Activated T-cell treated with anti-CD3 and anti-CD28 coated beads, Interleukin-2, amount 50 U/mL, for 72 hours (primary cell): ENCODE measurements at regions not wholly inside any gene's neighbourhood (a gene's known extent, or its start where the extent isn't known, plus 50 kb on each side); places are given as distances from the start of the nearest gene placed in this dataset.

ENCODE experiments used
- ATAC-seq, 2 donors: fragments of 150-1000 bp; cut with Tn5 transposase; replicated peaks in 1 of 2; 2 replicates each; pipeline ENCODE4 v1.10.0; 2021; ENCODE audit warnings: moderate library complexity in 2 of 2, mild to moderate bottlenecking in 1 of 2
- DNase-seq, 2 donors: peaks; one replicate each; pipeline ENCODE4 v3.0.0; 2021 to 2022; ENCODE audit warnings: mixed read lengths in 1 of 2
- H3K27ac Mint-ChIP-seq: one replicate; pipeline ENCODE4 v1.8.0; 2022; ENCODE audit warnings: mild to moderate bottlenecking, moderate library complexity, mixed read lengths
- H3K27me3 Mint-ChIP-seq: one replicate; pipeline ENCODE4 v1.8.0; 2022; ENCODE audit warnings: low read depth, mixed read lengths
- H3K36me3 Mint-ChIP-seq, 2 donors: one replicate each; pipeline ENCODE4 v1.8.0; 2022; ENCODE audit warnings: mixed read lengths in 2 of 2, mild to moderate bottlenecking in 1 of 2; ENCODE audit not compliant: insufficient read depth in 2 of 2
- H3K4me1 Mint-ChIP-seq: one replicate; pipeline ENCODE4 v1.8.0; 2022; ENCODE audit warnings: low read depth, mixed read lengths
- H3K4me3 Mint-ChIP-seq, 2 donors: one replicate each; pipeline ENCODE4 v1.8.0; 2022; ENCODE audit warnings: mild to moderate bottlenecking in 2 of 2, mixed read lengths in 2 of 2, moderate library complexity in 2 of 2
- H3K9me3 Mint-ChIP-seq, 2 donors: one replicate each; pipeline ENCODE4 v1.8.0; 2022; ENCODE audit warnings: mixed read lengths in 2 of 2

DNA sequence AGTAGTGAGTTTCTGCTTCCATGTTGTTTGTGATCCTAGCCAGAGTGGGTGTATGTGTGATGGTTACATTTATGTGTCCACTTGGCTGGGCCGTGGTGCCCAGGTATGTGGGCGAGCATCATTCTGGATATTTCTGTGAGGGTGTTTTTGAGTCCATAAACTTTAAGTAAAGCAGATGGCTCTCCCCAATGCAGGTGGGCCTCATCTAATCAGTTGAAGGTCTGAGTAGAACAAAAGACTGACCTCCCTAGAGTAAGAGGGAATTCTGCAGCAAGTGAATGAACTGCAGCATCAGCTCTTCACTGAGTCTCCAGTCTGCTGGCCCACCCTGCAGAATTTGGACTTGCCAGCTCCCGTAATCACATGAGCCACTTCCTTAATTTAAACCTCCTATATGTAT is 571.9 kb downstream of the ACTR3B start:
- Mint-ChIP-seq H3K4me1 (no peaks in the 10 kb centered on the region), H3K27me3 (no peaks in the 10 kb centered on the region), H3K4me3 (no peak overlapping the region), H3K9me3 (peaks cover 4 to 16% of the 10 kb centered on the region in 2 donors), H3K27ac (no peak overlapping the region), H3K36me3 (peaks cover 0 to 7% of the 10 kb centered on the region in 2 donors)
- DNase-seq (no peak), ATAC-seq (no peak)

DNA sequence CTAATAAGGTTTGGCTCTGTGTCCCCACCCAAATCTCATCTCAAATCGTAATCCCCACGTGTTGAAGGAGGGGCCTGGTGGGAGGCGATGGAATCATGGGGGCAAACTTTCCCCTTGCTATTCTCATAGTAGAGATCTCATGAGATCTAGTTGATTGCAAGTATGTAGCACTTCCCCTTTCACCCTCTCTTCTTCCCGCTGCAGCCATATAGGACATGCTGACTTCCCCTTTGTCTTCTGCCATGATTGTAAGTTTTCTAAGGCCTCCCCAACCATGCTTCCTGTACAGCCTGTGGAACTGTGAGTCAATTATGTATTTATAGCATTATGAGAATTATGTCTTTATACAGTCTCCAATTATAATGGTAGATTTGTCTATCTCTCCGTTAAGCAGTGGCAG is 594.5 kb downstream of the ACTR3B start:
- H3K27me3 Mint-ChIP-seq, result no peaks in the 10 kb centered on the region
- no peak for ATAC-seq
- H3K4me3 Mint-ChIP-seq, result no peak overlapping the region
- H3K9me3 Mint-ChIP-seq, result peaks cover 3 to 6% of the 10 kb centered on the region in 2 donors
- H3K36me3 Mint-ChIP-seq, result no peaks in the 10 kb centered on the region
- DNase-seq, result no peak
- H3K4me1 Mint-ChIP-seq, result no peaks in the 10 kb centered on the region
- no peak overlapping the region for H3K27ac Mint-ChIP-seq

DNA sequence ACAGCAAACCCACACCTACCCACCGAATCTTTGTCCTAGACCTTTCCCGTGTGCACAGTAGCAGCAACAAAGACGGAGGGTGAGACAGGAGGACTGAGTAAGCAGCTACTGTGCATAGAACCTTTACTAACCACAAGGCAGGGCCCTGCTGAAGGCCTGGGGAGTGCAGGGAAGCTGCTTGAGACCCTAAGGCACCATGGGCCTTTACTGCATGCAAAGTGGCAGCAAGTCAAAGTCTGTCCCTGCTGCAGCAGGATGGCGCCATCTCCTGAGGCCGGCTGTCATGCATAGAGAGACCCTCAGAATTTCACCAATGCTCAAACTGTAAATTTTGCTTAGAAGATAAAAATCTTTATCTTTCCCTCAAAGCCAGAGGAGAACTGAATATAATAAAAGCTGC is 610.5 kb downstream of the ACTR3B start:
- no peak for ATAC-seq
- no peak overlapping the region for H3K4me3 Mint-ChIP-seq
- no peaks in the 10 kb centered on the region for H3K4me1 Mint-ChIP-seq
- H3K36me3 Mint-ChIP-seq, result peaks cover 3 to 10% of the 10 kb centered on the region in 2 donors
- H3K27ac Mint-ChIP-seq, result no peak overlapping the region
- no peaks in the 10 kb centered on the region for H3K27me3 Mint-ChIP-seq
- peaks cover 10 to 12% of the 10 kb centered on the region in 2 donors for H3K9me3 Mint-ChIP-seq
- no peak for DNase-seq

DNA sequence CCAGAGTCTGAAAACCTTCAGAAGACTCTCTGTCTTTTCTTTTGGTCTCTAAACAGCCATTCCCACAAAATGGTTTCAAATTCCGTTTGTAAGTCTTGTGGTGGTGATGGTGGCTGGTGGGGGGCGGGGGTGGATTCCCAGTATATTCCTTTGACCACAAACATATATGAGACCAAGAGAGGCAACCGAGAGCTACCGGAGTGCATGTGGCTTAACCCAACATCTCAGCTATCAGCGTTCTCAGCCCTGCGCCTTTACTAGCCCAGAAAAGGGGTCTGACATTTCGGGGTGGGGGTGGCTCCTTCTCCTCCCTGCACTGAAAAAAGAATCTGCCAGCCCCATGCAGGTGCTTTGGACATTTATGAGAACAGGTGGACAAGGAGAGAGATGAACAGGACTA is 621.1 kb downstream of the ACTR3B start:
- DNase-seq (no peak), ATAC-seq (no peak)
- Mint-ChIP-seq H3K36me3 (no peaks in the 10 kb centered on the region), H3K9me3 (peaks cover 2% of the 10 kb centered on the region in 2 donors), H3K27me3 (no peaks in the 10 kb centered on the region), H3K4me3 (no peak overlapping the region), H3K4me1 (no peaks in the 10 kb centered on the region), H3K27ac (no peak overlapping the region)

DNA sequence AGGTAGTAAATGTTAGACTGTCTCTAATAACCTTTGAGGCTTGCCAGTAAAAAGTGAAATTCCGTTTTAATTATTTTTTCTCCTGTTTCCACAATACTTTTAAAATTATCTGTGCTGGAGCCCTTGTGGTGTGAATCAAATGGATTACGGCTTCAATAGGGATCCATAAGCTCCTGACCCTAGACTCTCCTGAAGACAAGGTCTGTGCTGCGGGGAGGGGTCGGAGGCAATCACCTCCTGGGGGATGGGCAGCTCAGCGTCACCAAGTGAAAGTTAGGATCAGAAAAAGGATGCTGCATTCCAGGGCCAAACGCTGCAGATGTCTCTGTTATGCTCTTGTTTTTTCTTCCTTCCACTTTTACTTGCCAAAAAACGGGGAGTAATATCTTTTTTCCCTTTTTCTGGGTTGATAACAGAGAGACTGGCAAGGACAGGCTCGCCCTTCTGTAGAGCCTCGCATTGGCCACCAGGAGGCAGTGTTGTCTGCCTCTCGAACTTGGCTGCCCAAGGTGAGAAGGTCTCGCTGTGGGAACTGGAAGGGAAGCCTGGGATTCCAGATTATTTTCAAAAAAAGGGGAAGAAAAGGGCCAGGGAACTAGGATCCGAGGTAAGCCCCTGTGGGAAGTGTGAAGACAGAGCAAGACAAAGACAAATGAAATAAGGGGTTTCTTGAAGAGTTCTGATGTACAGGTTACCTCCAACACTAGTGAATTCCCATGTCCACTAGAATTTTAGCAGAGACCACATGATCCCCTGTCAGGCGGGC is 621.9 kb downstream of the ACTR3B start:
- Mint-ChIP-seq H3K4me1 (no peaks in the 10 kb centered on the region), H3K9me3 (peaks cover 2 to 4% of the 10 kb centered on the region in 2 donors), H3K4me3 (no peak overlapping the region), H3K27me3 (no peaks in the 10 kb centered on the region), H3K36me3 (no peaks in the 10 kb centered on the region), H3K27ac (no peak overlapping the region)
- ATAC-seq, result no peak
- DNase-seq, result peak; percentile 4 to 17

DNA sequence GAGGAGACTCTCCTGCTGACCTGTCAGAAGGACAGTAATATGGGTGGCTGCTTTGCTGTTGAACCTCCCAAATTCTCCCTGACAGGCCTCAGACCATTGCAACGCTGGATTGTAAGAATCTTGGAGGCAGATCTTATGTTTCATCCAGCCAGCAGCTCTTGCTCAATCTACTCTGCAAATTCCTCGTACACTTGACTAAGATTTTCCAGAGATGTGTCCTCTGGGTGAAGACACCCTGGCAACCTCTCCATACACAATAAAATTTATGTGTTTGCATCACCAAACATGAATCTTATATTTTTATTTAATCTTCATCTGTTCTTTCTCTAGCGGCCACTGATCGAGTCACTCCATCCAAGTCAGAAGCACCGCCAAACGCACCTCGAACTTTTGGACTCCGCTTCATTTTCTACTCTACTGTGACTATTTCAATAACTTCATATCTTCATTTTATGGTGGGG is 623.1 kb downstream of the ACTR3B start:
- Mint-ChIP-seq H3K36me3 (peaks cover 0 to 2% of the 10 kb centered on the region in 2 donors), H3K27ac (no peak overlapping the region), H3K27me3 (no peaks in the 10 kb centered on the region), H3K4me3 (no peak overlapping the region), H3K9me3 (peaks cover 5 to 10% of the 10 kb centered on the region in 2 donors), H3K4me1 (no peaks in the 10 kb centered on the region)
- DNase-seq (no peak), ATAC-seq (no peak)

DNA sequence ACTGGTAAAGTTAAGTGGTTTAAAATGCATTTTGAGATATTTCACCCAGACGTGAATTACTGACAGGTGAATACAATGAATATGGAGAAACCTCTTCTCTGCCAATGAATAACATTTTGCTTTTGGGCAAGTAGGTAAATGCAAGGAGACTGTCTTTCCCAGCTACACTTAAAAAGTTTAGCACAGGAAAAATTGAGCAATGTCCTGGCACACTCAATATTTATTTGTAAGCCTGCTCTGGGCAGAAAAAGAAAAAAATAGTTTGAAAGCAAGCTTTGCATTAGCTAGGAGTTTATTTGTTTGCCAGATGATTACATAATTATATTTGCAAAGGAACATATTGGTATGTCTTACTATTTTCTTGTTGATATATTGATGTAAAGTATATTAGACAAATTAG is 624.2 kb downstream of the ACTR3B start:
- no peaks in the 10 kb centered on the region for H3K27me3 Mint-ChIP-seq
- no peak overlapping the region for H3K4me3 Mint-ChIP-seq
- DNase-seq, result no peak
- H3K9me3 Mint-ChIP-seq, result peaks cover 7 to 10% of the 10 kb centered on the region in 2 donors
- ATAC-seq, result no peak
- peaks cover 0 to 2% of the 10 kb centered on the region in 2 donors for H3K36me3 Mint-ChIP-seq
- no peaks in the 10 kb centered on the region for H3K4me1 Mint-ChIP-seq
- no peak overlapping the region for H3K27ac Mint-ChIP-seq

DNA sequence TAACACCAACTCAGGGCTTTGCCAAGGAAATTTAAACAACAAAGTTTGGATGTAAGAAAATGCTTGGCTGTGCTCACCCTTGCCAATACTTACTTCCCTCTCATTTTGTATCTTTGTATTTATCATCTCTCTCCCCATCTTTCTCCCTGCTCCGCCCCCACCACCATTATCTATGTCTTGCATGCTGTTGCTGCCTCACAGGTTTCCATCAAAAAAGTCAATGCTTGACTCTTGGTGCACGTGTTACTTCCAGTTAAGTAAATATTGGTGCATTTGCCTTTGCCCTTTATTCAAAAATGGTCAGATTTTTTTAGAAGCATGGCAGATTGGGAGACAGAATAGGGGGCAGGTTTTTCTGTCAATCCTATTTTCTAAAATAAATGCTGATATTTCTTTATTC is 626.0 kb downstream of the ACTR3B start:
- no peak for ATAC-seq

DNA sequence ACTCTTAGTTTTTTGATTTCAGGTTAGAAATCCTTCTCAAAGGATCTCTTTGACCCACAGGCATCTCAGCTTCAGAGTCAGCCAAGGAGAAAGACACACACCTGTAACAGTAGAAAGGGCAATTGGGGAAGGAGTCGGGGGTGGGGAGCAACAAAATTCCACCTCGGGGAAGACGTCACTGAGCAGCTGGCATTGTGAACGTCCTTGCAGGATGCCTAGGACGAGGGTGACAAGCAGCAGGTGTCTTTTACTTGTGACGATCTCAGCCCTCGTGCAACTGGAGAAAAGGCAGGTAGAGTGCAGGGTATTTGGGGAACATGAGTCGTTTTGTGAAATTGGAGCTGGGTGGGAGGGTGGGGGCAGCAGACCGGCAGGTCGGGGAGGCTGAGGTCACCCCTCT is 627.0 kb downstream of the ACTR3B start:
- Mint-ChIP-seq H3K4me1 (no peaks in the 10 kb centered on the region), H3K36me3 (peaks cover 0 to 4% of the 10 kb centered on the region in 2 donors), H3K27ac (no peak overlapping the region), H3K4me3 (no peak overlapping the region), H3K27me3 (no peaks in the 10 kb centered on the region), H3K9me3 (peaks cover 13 to 15% of the 10 kb centered on the region in 2 donors)
- DNase-seq (no peak), ATAC-seq (no peak)

More for the DNA sequence above, 626.0 kb downstream of the ACTR3B start:
- DNase-seq, result no peak
- no peak overlapping the region for H3K4me3 Mint-ChIP-seq
- no peaks in the 10 kb centered on the region for H3K27me3 Mint-ChIP-seq
- H3K27ac Mint-ChIP-seq, result no peak overlapping the region
- no peaks in the 10 kb centered on the region for H3K4me1 Mint-ChIP-seq
- peaks cover 0 to 2% of the 10 kb centered on the region in 2 donors for H3K36me3 Mint-ChIP-seq
- peaks cover 7 to 14% of the 10 kb centered on the region in 2 donors for H3K9me3 Mint-ChIP-seq

DNA sequence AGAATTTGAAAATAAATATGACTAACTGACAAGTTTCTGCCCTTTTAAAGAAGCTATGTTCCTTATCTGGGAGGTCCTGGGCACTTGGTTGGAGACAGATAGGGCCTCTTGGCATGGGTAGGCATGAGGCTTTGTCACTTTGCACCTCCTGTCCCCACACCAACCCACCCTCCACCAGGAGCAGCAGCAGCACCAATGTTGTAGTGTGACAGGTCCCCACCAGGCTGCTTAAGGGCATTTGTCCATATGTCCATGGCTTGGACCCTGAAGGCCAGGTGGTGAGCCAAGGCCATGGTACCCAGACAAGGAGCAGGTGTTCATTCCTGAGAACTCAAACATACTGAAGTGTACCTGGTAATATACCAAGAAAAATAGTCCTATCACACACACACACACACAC is 629.1 kb downstream of the ACTR3B start:
- DNase-seq, result no peak
- Mint-ChIP-seq H3K9me3 (peaks cover 17 to 19% of the 10 kb centered on the region in 2 donors), H3K4me3 (no peak overlapping the region), H3K27ac (no peak overlapping the region), H3K36me3 (peaks cover 3 to 4% of the 10 kb centered on the region in 2 donors), H3K27me3 (no peaks in the 10 kb centered on the region), H3K4me1 (no peaks in the 10 kb centered on the region)
- ATAC-seq, result no peak

DNA sequence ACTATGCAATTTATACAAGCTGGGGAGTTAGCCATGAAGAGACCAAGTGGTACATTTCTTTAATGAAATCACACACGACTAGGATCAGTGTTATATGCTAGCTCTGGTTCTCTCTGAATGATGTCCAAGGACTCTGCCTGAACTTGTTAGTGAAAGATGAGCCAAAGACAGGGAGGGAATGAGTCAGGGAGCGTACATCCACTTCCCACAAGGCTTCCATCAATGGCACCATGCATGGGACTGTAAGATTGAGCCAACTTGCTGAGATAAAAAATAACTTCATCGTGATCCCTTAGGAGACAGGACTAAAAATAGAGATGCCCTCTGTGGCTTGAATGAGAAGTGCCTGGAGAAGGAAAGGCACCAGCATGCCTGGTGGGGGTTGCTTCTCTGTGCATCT is 629.7 kb downstream of the ACTR3B start:
- Mint-ChIP-seq H3K36me3 (peaks cover 4% of the 10 kb centered on the region in 2 donors), H3K4me1 (no peaks in the 10 kb centered on the region), H3K27me3 (no peaks in the 10 kb centered on the region), H3K4me3 (no peak overlapping the region), H3K9me3 (peaks cover 17 to 19% of the 10 kb centered on the region in 2 donors), H3K27ac (no peak overlapping the region)
- ATAC-seq (no peak), DNase-seq (no peak)

DNA sequence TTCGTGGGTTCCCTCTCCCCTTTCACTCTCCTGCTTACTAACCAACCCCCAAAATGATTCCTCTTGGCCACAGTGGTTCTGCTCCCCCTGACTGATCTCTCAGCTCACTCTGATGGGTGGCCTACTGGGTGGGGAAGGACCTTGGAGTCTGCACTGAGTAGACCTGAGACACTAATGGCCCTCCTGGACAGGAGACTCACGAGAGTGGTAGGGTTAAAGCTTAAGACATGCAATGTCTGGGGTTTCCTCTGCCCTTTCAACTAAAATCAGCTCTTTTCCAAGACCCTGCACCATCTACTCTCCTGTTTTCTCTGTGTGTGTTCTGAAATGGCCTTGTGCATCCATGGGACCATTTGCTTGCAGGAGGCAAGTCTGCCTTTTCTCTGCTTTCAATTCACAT is 631.4 kb downstream of the ACTR3B start:
- no peaks in the 10 kb centered on the region for H3K4me1 Mint-ChIP-seq
- peaks cover 4% of the 10 kb centered on the region in 2 donors for H3K36me3 Mint-ChIP-seq
- H3K4me3 Mint-ChIP-seq, result no peak overlapping the region
- DNase-seq, result no peak
- no peak overlapping the region for H3K27ac Mint-ChIP-seq
- peaks cover 17 to 18% of the 10 kb centered on the region in 2 donors for H3K9me3 Mint-ChIP-seq
- no peaks in the 10 kb centered on the region for H3K27me3 Mint-ChIP-seq
- no peak for ATAC-seq

DNA sequence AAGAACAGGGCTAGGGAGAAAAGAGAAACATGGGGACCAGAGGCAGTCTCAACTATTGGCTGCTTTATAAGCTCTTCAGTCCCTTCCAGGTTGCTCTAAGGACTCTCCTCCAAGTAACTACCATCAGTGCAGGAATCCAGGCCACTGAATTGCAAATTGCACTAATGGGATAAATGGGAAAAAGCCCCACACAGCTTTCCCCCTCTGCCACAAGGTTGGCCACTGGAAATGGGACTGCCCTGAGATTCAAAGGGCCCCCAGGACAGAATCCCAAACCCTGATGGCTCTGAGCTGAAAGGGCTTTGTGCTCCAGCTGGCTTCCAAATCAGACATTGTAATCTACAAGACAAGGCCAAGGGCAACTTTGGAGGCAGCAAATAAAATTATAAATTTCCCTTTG is 633.2 kb downstream of the ACTR3B start:
- H3K9me3 Mint-ChIP-seq, result peaks cover 9 to 15% of the 10 kb centered on the region in 2 donors
- ATAC-seq (no peak), DNase-seq (no peak)
- H3K36me3 Mint-ChIP-seq, result peaks cover 2 to 4% of the 10 kb centered on the region in 2 donors
- no peak overlapping the region for H3K27ac Mint-ChIP-seq
- H3K4me3 Mint-ChIP-seq, result no peak overlapping the region
- H3K4me1 Mint-ChIP-seq, result no peaks in the 10 kb centered on the region
- no peaks in the 10 kb centered on the region for H3K27me3 Mint-ChIP-seq

DNA sequence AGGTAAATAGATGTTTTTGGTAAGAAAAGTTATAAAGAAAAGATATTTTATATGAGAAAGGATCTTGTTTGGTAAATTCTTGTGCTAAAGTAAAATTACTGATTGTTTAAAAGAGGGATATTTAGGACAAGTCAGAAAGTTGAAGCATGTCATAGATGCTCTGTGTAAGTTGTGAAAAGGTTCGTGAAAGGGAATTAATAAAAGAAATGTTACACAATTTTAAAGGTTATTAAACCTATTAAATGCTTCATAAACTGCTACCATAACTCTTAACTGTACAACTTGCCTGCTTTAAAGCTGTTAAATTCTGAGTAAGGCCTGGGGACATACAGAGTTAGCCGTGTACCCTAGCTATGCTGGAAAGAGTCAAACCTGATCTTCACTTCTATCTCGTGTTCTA is 634.1 kb downstream of the ACTR3B start:
- Mint-ChIP-seq H3K27ac (no peak overlapping the region), H3K4me1 (no peaks in the 10 kb centered on the region), H3K36me3 (peaks cover 2 to 4% of the 10 kb centered on the region in 2 donors), H3K9me3 (peaks cover 9 to 14% of the 10 kb centered on the region in 2 donors), H3K4me3 (no peak overlapping the region), H3K27me3 (no peaks in the 10 kb centered on the region)
- DNase-seq (no peak), ATAC-seq (no peak)
